OCI-LY1 (cell line): ENCODE measurements at regions not wholly inside any gene's neighbourhood (a gene's known extent, or its start where the extent isn't known, plus 50 kb on each side); places are given as distances from the start of the nearest gene placed in this dataset.

ENCODE experiments used
- H2AFZ ChIP-seq: fragments of 200-600 bp; sonication (generic), shearing (Covaris generic); 2 replicates; pipeline ENCODE4 v1.6.0; 2014; ENCODE audit warnings: antibody characterized with exemption, mild to moderate bottlenecking, low read length
- H3F3A ChIP-seq: fragments of 200-600 bp; sonication (generic), shearing (Covaris generic); 2 replicates; pipeline ENCODE4 v1.6.0; 2014; ENCODE audit warnings: mild to moderate bottlenecking, antibody characterized with exemption, low read length, moderate library complexity; ENCODE audit not compliant: insufficient read depth
- H3K27ac ChIP-seq: fragments of 200-600 bp; sonication (generic); 2 replicates; pipeline ENCODE4 v1.5.1; 2014; ENCODE audit warnings: low read length, mixed run types, mild to moderate bottlenecking, low read depth; ENCODE audit not compliant: poor library complexity, severe bottlenecking
- H3K27me3 ChIP-seq: fragments of 200-600 bp; sonication (generic); 2 replicates; pipeline ENCODE4 v1.6.0; 2014; ENCODE audit warnings: antibody characterized with exemption, mild to moderate bottlenecking, low read length, moderate library complexity; ENCODE audit not compliant: insufficient read depth
- H3K36me3 ChIP-seq: fragments of 200-600 bp; sonication (generic); 2 replicates; pipeline ENCODE4 v1.6.1; 2014; ENCODE audit warnings: mild to moderate bottlenecking, antibody characterized with exemption, low read length, moderate library complexity, mixed read lengths; ENCODE audit not compliant: insufficient read depth
- H3K4me1 ChIP-seq: fragments of 200-600 bp; sonication (generic); 2 replicates; pipeline ENCODE4 v1.5.1; 2014; ENCODE audit warnings: mild to moderate bottlenecking, low read length, moderate library complexity; ENCODE audit not compliant: insufficient read depth, severe bottlenecking
- H3K4me2 ChIP-seq: fragments of 200-600 bp; sonication (generic), shearing (Covaris generic); 2 replicates; pipeline ENCODE4 v1.6.1; 2014; ENCODE audit warnings: low read length
- H3K4me3 ChIP-seq: fragments of 200-600 bp; sonication (generic); 2 replicates; pipeline ENCODE4 v1.5.1; 2014; ENCODE audit warnings: low read length, low read depth, mild to moderate bottlenecking, mixed read lengths; ENCODE audit not compliant: poor library complexity, severe bottlenecking
- H3K79me2 ChIP-seq: fragments of 200-600 bp; shearing (Covaris generic); 2 replicates; pipeline ENCODE4 v1.6.1; 2016; ENCODE audit warnings: mixed run types, low read length, mixed read lengths; ENCODE audit not compliant: insufficient read depth
- H3K9ac ChIP-seq: fragments of 200-600 bp; sonication (generic), shearing (Covaris generic); 2 replicates; pipeline ENCODE4 v1.6.1; 2014; ENCODE audit warnings: mild to moderate bottlenecking, low read length, mixed read lengths
- H3K9me2 ChIP-seq: fragments of 200-600 bp; sonication (generic), shearing (Covaris generic); 2 replicates; pipeline ENCODE4 v1.6.1; 2014; ENCODE audit warnings: low read depth, mild to moderate bottlenecking, low read length, mixed read lengths
- H3K9me3 ChIP-seq: fragments of 200-600 bp; shearing (Covaris generic); 2 replicates; pipeline ENCODE4 v1.6.1; 2014; ENCODE audit warnings: low read length, mixed read lengths
- H4K20me1 ChIP-seq: fragments of 200-600 bp; sonication (generic), shearing (Covaris generic); 2 replicates; pipeline ENCODE4 v1.6.0; 2016; ENCODE audit warnings: mild to moderate bottlenecking, low read length; ENCODE audit not compliant: insufficient read depth
- EZH2 ChIP-seq: fragments of 200-600 bp; sonication (generic), shearing (Covaris generic); IDR thresholded peaks from 2 replicates; pipeline ENCODE4 v1.8.0; 2017; ENCODE audit warnings: borderline replicate concordance, mixed run types, mild to moderate bottlenecking, antibody characterized with exemption, low read length, moderate library complexity, mixed read lengths
- TF ChIP-seq, protein P1 (sequence below): fragments of 200-600 bp; sonication (generic), shearing (Covaris generic); IDR thresholded peaks from 2 replicates; pipeline ENCODE4 v1.5.1; 2017; ENCODE audit warnings: mild to moderate bottlenecking, antibody characterized with exemption, low read length, moderate library complexity, mixed read lengths

DNA sequence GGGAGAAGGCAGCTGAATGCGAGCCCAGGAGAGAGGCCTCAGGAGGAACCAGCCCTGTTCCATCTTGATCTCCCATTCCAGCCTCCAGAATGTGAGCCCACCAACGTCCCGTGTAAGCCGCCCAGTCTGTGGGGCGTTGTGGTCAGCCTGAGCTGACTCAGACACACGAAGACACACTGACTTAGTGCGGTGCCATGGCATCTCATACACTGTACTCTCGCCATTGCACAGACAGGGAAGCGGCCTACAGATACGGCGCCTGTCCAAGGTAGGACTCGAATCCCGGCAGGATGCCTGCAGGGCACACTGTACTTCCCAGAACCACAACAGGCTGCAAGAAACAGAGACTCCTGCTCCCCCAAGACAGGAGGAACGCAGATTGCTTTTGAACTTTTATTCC, 179.6 kb downstream of the CTTN start:
- Histone ChIP-seq H3K4me2 (no peak overlapping the region), H4K20me1 (no peaks in the 10 kb centered on the region), H3K4me1 (no peaks in the 10 kb centered on the region), H3K27me3 (no peaks in the 10 kb centered on the region; the same call in 1 of the 2 replicates), H3K9ac (no peak overlapping the region), H2AFZ (no peak overlapping the region), H3K4me3 (no peak overlapping the region), H3K9me3 (no peaks in the 10 kb centered on the region), H3K9me2 (no peaks in the 10 kb centered on the region), H3K27ac (no peak overlapping the region), H3F3A (no peaks in the 10 kb centered on the region), H3K79me2 (no peaks in the 10 kb centered on the region), H3K36me3 (no peaks in the 10 kb centered on the region)
- TF ChIP-seq, protein P1, sequence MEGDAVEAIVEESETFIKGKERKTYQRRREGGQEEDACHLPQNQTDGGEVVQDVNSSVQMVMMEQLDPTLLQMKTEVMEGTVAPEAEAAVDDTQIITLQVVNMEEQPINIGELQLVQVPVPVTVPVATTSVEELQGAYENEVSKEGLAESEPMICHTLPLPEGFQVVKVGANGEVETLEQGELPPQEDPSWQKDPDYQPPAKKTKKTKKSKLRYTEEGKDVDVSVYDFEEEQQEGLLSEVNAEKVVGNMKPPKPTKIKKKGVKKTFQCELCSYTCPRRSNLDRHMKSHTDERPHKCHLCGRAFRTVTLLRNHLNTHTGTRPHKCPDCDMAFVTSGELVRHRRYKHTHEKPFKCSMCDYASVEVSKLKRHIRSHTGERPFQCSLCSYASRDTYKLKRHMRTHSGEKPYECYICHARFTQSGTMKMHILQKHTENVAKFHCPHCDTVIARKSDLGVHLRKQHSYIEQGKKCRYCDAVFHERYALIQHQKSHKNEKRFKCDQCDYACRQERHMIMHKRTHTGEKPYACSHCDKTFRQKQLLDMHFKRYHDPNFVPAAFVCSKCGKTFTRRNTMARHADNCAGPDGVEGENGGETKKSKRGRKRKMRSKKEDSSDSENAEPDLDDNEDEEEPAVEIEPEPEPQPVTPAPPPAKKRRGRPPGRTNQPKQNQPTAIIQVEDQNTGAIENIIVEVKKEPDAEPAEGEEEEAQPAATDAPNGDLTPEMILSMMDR: no peak
- no peak for TF ChIP-seq EZH2

DNA sequence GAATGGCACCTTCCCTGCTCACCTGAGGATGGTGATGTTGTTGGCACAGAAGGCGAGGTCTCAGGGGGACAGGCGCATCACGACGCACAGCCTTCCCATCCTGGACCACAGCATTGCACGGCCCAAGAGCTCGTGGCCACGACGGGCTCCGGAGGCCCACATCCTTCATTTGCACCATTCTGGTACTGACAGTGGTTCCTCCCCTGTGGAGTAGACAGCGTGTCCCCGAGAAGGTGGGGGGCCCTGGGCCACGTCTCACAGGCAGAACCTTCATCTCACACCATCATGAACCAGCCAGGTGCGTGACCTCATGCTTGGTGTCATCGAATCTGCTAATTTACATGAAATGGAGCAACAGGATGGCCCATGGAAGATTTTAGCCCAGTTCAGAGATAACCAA, 180.0 kb downstream of the CTTN start:
- Histone ChIP-seq H3K79me2 (no peaks in the 10 kb centered on the region), H3K9me3 (no peaks in the 10 kb centered on the region), H3K27ac (no peak overlapping the region), H3K9me2 (no peaks in the 10 kb centered on the region), H3K4me1 (no peaks in the 10 kb centered on the region), H3K4me3 (no peak overlapping the region), H4K20me1 (no peaks in the 10 kb centered on the region), H3K36me3 (no peaks in the 10 kb centered on the region), H3K4me2 (no peak overlapping the region), H2AFZ (no peak overlapping the region), H3K27me3 (no peaks in the 10 kb centered on the region; the same call in 1 of the 2 replicates), H3F3A (no peaks in the 10 kb centered on the region), H3K9ac (no peak overlapping the region)
- TF ChIP-seq, protein P1: no peak
- TF ChIP-seq EZH2: no peak

DNA sequence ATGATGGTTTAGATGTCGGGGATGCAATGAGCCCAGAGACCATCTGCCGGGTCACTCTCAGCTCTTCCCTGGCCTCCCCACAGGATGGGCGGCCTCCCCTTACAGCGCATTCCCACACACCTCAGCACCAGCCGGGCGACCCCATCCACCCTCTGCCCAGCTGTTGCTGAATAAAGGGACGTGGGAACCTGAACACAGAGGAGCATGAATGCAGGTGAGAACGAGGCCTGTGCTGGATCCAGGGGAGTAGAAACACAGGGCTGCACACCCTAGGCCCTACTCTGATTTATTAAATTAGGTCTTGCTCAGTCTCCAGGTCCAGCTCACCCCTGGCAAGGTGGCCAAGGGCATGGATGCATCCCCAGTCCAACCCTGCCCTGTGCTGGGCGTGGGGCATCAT, 180.5 kb downstream of the CTTN start:
- Histone ChIP-seq H3K27ac (no peak overlapping the region), H3K4me2 (no peak overlapping the region), H3K79me2 (no peaks in the 10 kb centered on the region), H2AFZ (no peak overlapping the region), H3K9me3 (no peaks in the 10 kb centered on the region), H3F3A (no peaks in the 10 kb centered on the region), H3K4me3 (no peak overlapping the region), H3K27me3 (no peaks in the 10 kb centered on the region; the same call in 1 of the 2 replicates), H3K9ac (no peak overlapping the region), H4K20me1 (no peaks in the 10 kb centered on the region), H3K36me3 (no peaks in the 10 kb centered on the region), H3K4me1 (no peaks in the 10 kb centered on the region), H3K9me2 (no peaks in the 10 kb centered on the region)
- TF ChIP-seq EZH2: no peak
- TF ChIP-seq, protein P1: no peak
